HepG2 (cell line): ENCODE measurements at regions not wholly inside any gene's neighbourhood (a gene's known extent, or its start where the extent isn't known, plus 50 kb on each side); places are given as distances from the start of the nearest gene placed in this dataset.

Experiments
- ATAC-seq: fragments of 200-7000 bp; cut with Tn5 transposase; 3 replicates; pipeline ENCODE4 v1.9.1; 2020; ENCODE audit warnings: mild to moderate bottlenecking, moderate library complexity
- BruUV-seq: library from RNA; stranded (reverse); fragments of 400-500 nt; replicated peaks from 2 replicates; lab custom pipeline; 2021; lab: Mats Ljungman, UMichigan
- CTCF ChIA-PET: fragments of 300-600 bp; formaldehyde crosslinking; extraction: SDS; loops from one replicate; lab custom pipeline; 2021; ENCODE audit warnings: low total read pairs, inconsistent platforms, low intra/inter-chr PET ratio; lab: Yijun Ruan, JAX
- POLR2A ChIA-PET: fragments of 350-600 bp; sonication (Branson Sonifier 250); formaldehyde crosslinking; loops from one replicate; lab custom pipeline; 2020; ENCODE audit warnings: antibody characterized with exemption, inconsistent platforms; lab: Yijun Ruan, JAX
- DNase-seq: peaks from one replicate; pipeline ENCODE4 v3.0.0-alpha.2; 2015; ENCODE audit warnings: low spot score
- FAIRE-seq: peaks from 3 replicates; lab custom pipeline; 2011; peaks lifted over from hg19 to GRCh38; lab: Jason Lieb, UNC
- H2AFZ ChIP-seq: one replicate; pipeline ENCODE4 v1.6.1; 2011; ENCODE audit warnings: low read length, inconsistent platforms
- H3K27ac ChIP-seq: fragments of 300-600 bp; 3 replicates; pipeline ENCODE4 v1.8.0; 2011; ENCODE audit warnings: mixed run types, mild to moderate bottlenecking, mixed read lengths, low read length, inconsistent platforms; ENCODE audit not compliant: insufficient read depth; ENCODE audit errors: extremely low read length
- H3K27me3 ChIP-seq, 2 experiments: fragments of 200-600 bp in 1 of 2; 2 replicates in 1 of 2; 3 replicates in 1 of 2; pipeline versions ENCODE4 v1.6.0 to v1.8.0; 2011; ENCODE audit warnings: low read length in 2 of 2, mild to moderate bottlenecking in 2 of 2, moderate library complexity in 2 of 2, inconsistent platforms in 1 of 2; ENCODE audit not compliant: insufficient read depth in 2 of 2, control insufficient read depth in 1 of 2
- H3K36me3 ChIP-seq, 2 experiments: fragments of 200-600 bp in 1 of 2; replicated peaks in 1 of 2; 2 replicates in 1 of 2; 3 replicates in 1 of 2; pipeline versions ENCODE4 v1.5.1 to v1.8.0; 2011; ENCODE audit warnings: low read length in 2 of 2, inconsistent platforms in 1 of 2; ENCODE audit not compliant: insufficient read depth in 2 of 2, control insufficient read depth in 1 of 2
- H3K4me1 ChIP-seq: 2 replicates; pipeline ENCODE4 v1.5.1; 2012; ENCODE audit warnings: low read length, inconsistent platforms; ENCODE audit not compliant: insufficient read depth
- H3K4me2 ChIP-seq: 2 replicates; pipeline ENCODE4 v1.6.0; 2011; ENCODE audit warnings: low read depth, low read length, inconsistent platforms
- H3K4me3 ChIP-seq, 3 experiments: fragments of 200-600 bp in 1 of 3; sonication (generic), shearing (Covaris generic) in 1 of 3; replicated peaks in 1 of 3; 2 replicates each; pipeline ENCODE4 v1.5.1; 2011 to 2016; ENCODE audit warnings: low read length in 3 of 3, inconsistent platforms in 2 of 3, low read depth in 2 of 3, mild to moderate bottlenecking in 2 of 3, control low read depth in 1 of 3, mixed read lengths in 1 of 3; ENCODE audit not compliant: insufficient read depth in 1 of 3
- H3K79me2 ChIP-seq: one replicate; pipeline ENCODE4 v1.6.1; 2011; ENCODE audit warnings: low read length, inconsistent platforms; ENCODE audit not compliant: insufficient read depth
- H3K9ac ChIP-seq: 2 replicates; pipeline ENCODE4 v1.6.0; 2011; ENCODE audit warnings: mild to moderate bottlenecking, low read depth, low read length, inconsistent platforms; ENCODE audit not compliant: insufficient read depth
- H3K9me3 ChIP-seq: 2 replicates; pipeline ENCODE4 v1.5.1; 2012; ENCODE audit warnings: mild to moderate bottlenecking, low read length
- H4K20me1 ChIP-seq: 2 replicates; pipeline ENCODE4 v1.6.0; 2011; ENCODE audit warnings: inconsistent platforms, mild to moderate bottlenecking, low read length, moderate library complexity; ENCODE audit not compliant: insufficient read depth
- ESRRA ChIP-seq: sonication (generic); formaldehyde crosslinking; IDR thresholded peaks from 2 replicates; pipeline ENCODE4 v1.5.1; 2020; ENCODE audit warnings: mild to moderate bottlenecking, low read depth, missing genetic modification reagents
- FOXK2 ChIP-seq: fragments of 450-650 bp; IDR thresholded peaks from 2 replicates; pipeline ENCODE4 v1.6.1; 2016
- FOXO1 ChIP-seq: sonication (generic); formaldehyde crosslinking; IDR thresholded peaks from 2 replicates; pipeline ENCODE4 v1.4.0; 2020; ENCODE audit warnings: missing genetic modification reagents
- FOXP1 ChIP-seq, 2 experiments: fragments of 450-650 bp in 1 of 2; IDR thresholded peaks; 2 replicates each; pipeline ENCODE4 v1.6.1; 2017 to 2018; ENCODE audit warnings: antibody characterized with exemption in 1 of 2
- MEIS2 ChIP-seq: sonication (generic); formaldehyde crosslinking; IDR thresholded peaks from 2 replicates; pipeline ENCODE4 v1.9.0; 2021; ENCODE audit warnings: mild to moderate bottlenecking, missing genetic modification reagents
- PTBP1 ChIP-seq: fragments of 200-400 bp; formaldehyde crosslinking; IDR thresholded peaks from 2 replicates; pipeline ENCODE4 v1.6.1; 2018; ENCODE audit warnings: low read length, low read depth; ENCODE audit not compliant: poor library complexity, severe bottlenecking
- RBAK ChIP-seq: sonication (generic); formaldehyde crosslinking; IDR thresholded peaks from 2 replicates; pipeline ENCODE4 v1.5.1; 2020; ENCODE audit warnings: mild to moderate bottlenecking, missing genetic modification reagents
- TAF1 ChIP-seq: sonication (generic); formaldehyde crosslinking; IDR thresholded peaks from 2 replicates; pipeline ENCODE4 v1.4.0; 2020; ENCODE audit warnings: missing genetic modification reagents
- TEAD2 ChIP-seq: sonication (generic); formaldehyde crosslinking; IDR thresholded peaks from 2 replicates; pipeline ENCODE4 v1.9.0; 2021; ENCODE audit warnings: missing genetic modification reagents
- ZFAT ChIP-seq: sonication (generic); formaldehyde crosslinking; conservative IDR thresholded peaks from 2 replicates; pipeline ENCODE4 v1.8.1; 2023; ENCODE audit warnings: missing genetic modification reagents, inconsistent platforms
- ZNF282 ChIP-seq: fragments of 450-650 bp; IDR thresholded peaks from 2 replicates; pipeline ENCODE4 v1.6.1; 2018; ENCODE audit not compliant: partially characterized antibody
- ZNF354B ChIP-seq: sonication (generic); formaldehyde crosslinking; IDR thresholded peaks from 2 replicates; pipeline ENCODE4 v1.8.0; 2022; ENCODE audit warnings: mild to moderate bottlenecking, missing genetic modification reagents
- WGBS: methylation state at CpG from one replicate; pipeline ENCODE4 v1.1.6; 2017; ENCODE audit warnings: low lambda C conversion rate; 5-methylcytosine and 5-hydroxymethylcytosine counted together
- in situ Hi-C: cut with HindIII; loops from 2 replicates; pipeline ENCODE4 v1.10.0; 2017; ENCODE audit warnings: low pct_unique_long_range_greater_than_20kb; ENCODE audit not compliant: extremely low pct_ligation_motif_present
- intact Hi-C: fragments of 100-400 bp; cut with micrococcal nuclease; formaldehyde crosslinking; loops from one replicate; pipeline ENCODE4 v1.10.0; 2022; ENCODE audit not compliant: unreplicated experiment
- TF ChIP-seq, protein P1 (sequence below): IDR thresholded peaks from 2 replicates; pipeline ENCODE4 v1.6.1; 2016; ENCODE audit warnings: missing biosample characterization, missing genetic modification reagents, low read depth
- TF ChIP-seq, protein P2 (sequence below): sonication (generic); formaldehyde crosslinking; IDR thresholded peaks from 2 replicates; pipeline ENCODE4 v1.5.1; 2020; ENCODE audit warnings: mild to moderate bottlenecking, missing genetic modification reagents, moderate library complexity
- TF ChIP-seq, protein P3 (sequence below): sonication (generic); formaldehyde crosslinking; IDR thresholded peaks from 2 replicates; pipeline ENCODE4 v1.4.0; 2020; ENCODE audit warnings: missing genetic modification reagents
- TF ChIP-seq, protein P4 (sequence below): IDR thresholded peaks from 2 replicates; pipeline ENCODE4 v1.6.1; 2012; ENCODE audit warnings: low read depth, low read length, improper control_type of control experiment

DNA sequence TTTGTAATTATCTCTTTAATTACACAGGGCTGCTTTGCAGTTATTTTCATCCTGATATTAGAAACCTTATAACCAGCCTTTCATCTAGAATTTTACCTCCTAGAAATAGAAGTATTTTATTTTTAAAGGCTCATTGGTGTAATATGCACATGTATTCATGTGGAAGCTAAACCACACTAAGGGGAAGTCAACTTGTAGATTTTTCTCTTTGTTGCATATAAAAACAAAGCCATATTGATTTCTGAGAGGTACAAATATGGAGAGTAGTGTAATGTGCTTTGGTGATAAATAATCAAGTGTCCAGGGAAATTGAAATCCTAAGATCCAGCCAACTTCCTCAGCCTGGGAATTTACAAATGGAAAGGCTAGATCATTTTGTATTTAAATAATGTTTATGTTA is 301.2 kb downstream of the LRATD1 start:
- DNase-seq (no peak), FAIRE-seq (no peak), ATAC-seq (no peak)
- no peaks in the 10 kb centered on the region for H3K79me2 ChIP-seq
- H3K4me2 ChIP-seq: no peak overlapping the region
- POLR2A ChIA-PET: no interaction called here
- H3K9me3 ChIP-seq: peaks cover 5% of the 10 kb centered on the region; the same call in 1 of the 2 replicates
- in situ Hi-C loops: loop anchor here (25.0 kb wide), 1 partner anchor 1746 kb away; no protein-coding TSS in a partner anchor
- no peaks in the 10 kb centered on the region for H3K4me1 ChIP-seq
- no peaks in the 10 kb centered on the region for H3K27me3 ChIP-seq
- CTCF ChIA-PET: no interaction called here
- H4K20me1 ChIP-seq: no peaks in the 10 kb centered on the region
- intact Hi-C loops: no loop called here
- no TSS peak for BruUV-seq
- TF ChIP-seq TEAD2 (CRISPR knock-in tag) (no peak), ESRRA (no peak), FOXO1 (CRISPR knock-in tag) (no peak), FOXK2 (no peak)
- TF ChIP-seq, protein P1, sequence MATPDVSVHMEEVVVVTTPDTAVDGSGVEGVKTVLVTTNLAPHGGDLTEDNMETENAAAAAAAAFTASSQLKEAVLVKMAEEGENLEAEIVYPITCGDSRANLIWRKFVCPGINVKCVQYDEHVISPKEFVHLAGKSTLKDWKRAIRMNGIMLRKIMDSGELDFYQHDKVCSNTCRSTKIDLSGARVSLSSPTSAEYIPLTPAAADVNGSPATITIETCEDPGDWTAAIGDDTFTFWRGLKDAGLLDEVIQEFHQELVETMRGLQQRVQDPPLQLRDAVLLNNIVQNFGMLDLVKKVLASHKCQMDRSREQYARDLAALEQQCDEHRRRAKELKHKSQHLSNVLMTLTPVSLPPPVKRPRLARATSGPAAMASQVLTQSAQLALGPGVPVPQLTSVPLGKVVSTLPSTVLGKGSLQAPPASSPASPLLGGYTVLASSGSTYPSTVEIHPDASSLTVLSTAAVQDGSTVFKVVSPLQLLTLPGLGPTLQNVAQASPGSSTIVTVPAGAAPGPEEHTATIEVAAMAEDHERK (CRISPR knock-in tag): no peak
- TF ChIP-seq, protein P2, sequence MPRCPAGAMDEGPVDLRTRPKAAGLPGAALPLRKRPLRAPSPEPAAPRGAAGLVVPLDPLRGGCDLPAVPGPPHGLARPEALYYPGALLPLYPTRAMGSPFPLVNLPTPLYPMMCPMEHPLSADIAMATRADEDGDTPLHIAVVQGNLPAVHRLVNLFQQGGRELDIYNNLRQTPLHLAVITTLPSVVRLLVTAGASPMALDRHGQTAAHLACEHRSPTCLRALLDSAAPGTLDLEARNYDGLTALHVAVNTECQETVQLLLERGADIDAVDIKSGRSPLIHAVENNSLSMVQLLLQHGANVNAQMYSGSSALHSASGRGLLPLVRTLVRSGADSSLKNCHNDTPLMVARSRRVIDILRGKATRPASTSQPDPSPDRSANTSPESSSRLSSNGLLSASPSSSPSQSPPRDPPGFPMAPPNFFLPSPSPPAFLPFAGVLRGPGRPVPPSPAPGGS: no peak
- no peak overlapping the region for H3K4me3 ChIP-seq
- H2AFZ ChIP-seq: no peak overlapping the region
- H3K36me3 ChIP-seq: no peaks in the 10 kb centered on the region
- no peak overlapping the region for H3K9ac ChIP-seq
- no peak overlapping the region for H3K27ac ChIP-seq

DNA sequence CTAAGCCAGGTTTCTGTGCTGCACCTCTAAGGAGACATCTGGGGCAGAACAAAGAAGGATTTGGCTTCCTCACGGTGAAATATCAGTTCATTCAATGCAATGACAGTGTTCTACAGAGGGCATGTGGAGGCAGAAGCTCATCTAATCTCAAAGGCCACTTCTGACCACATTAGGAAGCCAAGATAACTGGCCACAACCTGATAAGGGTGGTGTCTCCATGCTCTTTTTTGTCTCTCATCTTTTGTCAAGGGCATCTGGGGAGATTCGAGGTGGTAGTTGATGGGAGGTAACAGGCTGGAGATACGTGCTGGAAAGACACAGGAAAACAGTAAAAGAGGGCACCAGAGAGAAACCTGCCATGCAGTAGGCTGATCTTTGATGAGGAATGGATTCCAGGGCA is 303.9 kb downstream of the LRATD1 start:
- CTCF ChIA-PET: no interaction called here
- intact Hi-C loops: no loop called here
- no peaks in the 10 kb centered on the region for H3K4me1 ChIP-seq
- H3K27ac ChIP-seq: no peak overlapping the region
- no peaks in the 10 kb centered on the region for H4K20me1 ChIP-seq
- H2AFZ ChIP-seq: no peak overlapping the region
- no peak overlapping the region for H3K4me3 ChIP-seq
- ATAC-seq (no peak), FAIRE-seq (no peak), DNase-seq (no peak)
- in situ Hi-C loops: loop anchor here (25.0 kb wide), 1 partner anchor 1749 kb away; no protein-coding TSS in a partner anchor
- no peak overlapping the region for H3K4me2 ChIP-seq
- H3K9ac ChIP-seq: no peak overlapping the region
- H3K27me3 ChIP-seq: no peaks in the 10 kb centered on the region
- no peaks in the 10 kb centered on the region for H3K36me3 ChIP-seq
- no TSS peak for BruUV-seq
- POLR2A ChIA-PET: no interaction called here
- 1% methylated on average over 3 of the region's 3 CpGs for WGBS
- no peaks in the 10 kb centered on the region for H3K79me2 ChIP-seq
- peaks cover 5% of the 10 kb centered on the region; the same call in 1 of the 2 replicates for H3K9me3 ChIP-seq
- TF ChIP-seq TAF1 (CRISPR knock-in tag) (no peak), RBAK (CRISPR knock-in tag) (no peak), ZNF354B (CRISPR knock-in tag) (no peak), ZNF282 (no peak), ZFAT (CRISPR knock-in tag) (no peak), PTBP1 (no peak), FOXP1 (IDR thresholded peaks at IDR 0.05) (no peak), FOXP1 (CRISPR knock-in tag; IDR thresholded peaks at IDR 0.05) (no peak), MEIS2 (no peak)
- TF ChIP-seq, protein P3, sequence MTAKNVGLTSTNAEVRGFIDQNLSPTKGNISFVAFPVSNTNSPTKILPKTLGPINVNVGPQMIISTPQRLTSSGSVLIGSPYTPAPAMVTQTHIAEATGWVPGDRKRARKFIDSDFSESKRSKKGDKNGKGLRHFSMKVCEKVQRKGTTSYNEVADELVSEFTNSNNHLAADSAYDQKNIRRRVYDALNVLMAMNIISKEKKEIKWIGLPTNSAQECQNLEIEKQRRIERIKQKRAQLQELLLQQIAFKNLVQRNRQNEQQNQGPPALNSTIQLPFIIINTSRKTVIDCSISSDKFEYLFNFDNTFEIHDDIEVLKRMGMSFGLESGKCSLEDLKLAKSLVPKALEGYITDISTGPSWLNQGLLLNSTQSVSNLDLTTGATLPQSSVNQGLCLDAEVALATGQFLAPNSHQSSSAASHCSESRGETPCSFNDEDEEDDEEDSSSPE (CRISPR knock-in tag): no peak
- TF ChIP-seq, protein P4, sequence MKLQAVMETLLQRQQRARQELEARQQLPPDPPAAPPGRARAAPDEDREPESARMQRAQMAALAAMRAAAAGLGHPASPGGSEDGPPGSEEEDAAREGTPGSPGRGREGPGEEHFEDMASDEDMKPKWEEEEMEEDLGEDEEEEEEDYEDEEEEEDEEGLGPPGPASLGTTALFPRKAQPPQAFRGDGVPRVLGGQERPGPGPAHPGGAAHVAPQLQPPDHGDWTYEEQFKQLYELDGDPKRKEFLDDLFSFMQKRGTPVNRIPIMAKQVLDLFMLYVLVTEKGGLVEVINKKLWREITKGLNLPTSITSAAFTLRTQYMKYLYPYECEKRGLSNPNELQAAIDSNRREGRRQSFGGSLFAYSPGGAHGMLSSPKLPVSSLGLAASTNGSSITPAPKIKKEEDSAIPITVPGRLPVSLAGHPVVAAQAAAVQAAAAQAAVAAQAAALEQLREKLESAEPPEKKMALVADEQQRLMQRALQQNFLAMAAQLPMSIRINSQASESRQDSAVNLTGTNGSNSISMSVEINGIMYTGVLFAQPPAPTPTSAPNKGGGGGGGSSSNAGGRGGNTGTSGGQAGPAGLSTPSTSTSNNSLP: no peak
